ENCODE measurements at regions not wholly inside any gene's neighbourhood (a gene's known extent, or its start where the extent isn't known, plus 50 kb on each side); places are given as distances from the start of the nearest gene placed in this dataset.

- no peaks in the 10 kb centered on the region for H3K27me3 ChIP-seq (replicated peaks in 1 of 4; ENCODE audit: control insufficient read depth in 3 of 4, extremely low read depth in 1 of 4, insufficient read depth in 3 of 4, low read length in 3 of 4)
- H2BK120ac ChIP-seq (replicated peaks; ENCODE audit: low read depth, low read length), result no peak overlapping the region
- no peak overlapping the region for H3K56ac ChIP-seq (replicated peaks; ENCODE audit: insufficient read length, low read depth, low read length)
- no peak overlapping the region for H4K8ac ChIP-seq (ENCODE audit: extremely low read depth, insufficient read depth, low read length)
- no peak for DNase-seq (ENCODE audit: low read depth in 1 of 2, low spot score in 2 of 2)
- no peak overlapping the region for H3K9ac ChIP-seq (replicated peaks in 1 of 4; ENCODE audit: extremely low read depth in 1 of 4, low read depth in 3 of 4, low read length in 3 of 4)
- no peaks in the 10 kb centered on the region for H3K36me3 ChIP-seq (ENCODE audit: control insufficient read depth in 2 of 4, insufficient read depth in 4 of 4, low read length in 3 of 4)
- WGBS, 2 experiments (ENCODE audit: extremely low coverage in 1 of 2, insufficient coverage in 1 of 2, insufficient read length in 1 of 2, insufficient replicate concordance in 2 of 2, low coverage in 1 of 2, low lambda C conversion rate in 2 of 2, missing lambda C conversion rate in 1 of 2), result 89% methylated on average over 3 of the region's 3 CpGs; no CpG with 5 or more reads in 1 of the 2 experiments
- POLR2A ChIA-PET (ENCODE audit: partially characterized antibody), result interaction anchor here (0.6 kb wide), 1 partner anchor 21 kb away, joined by 3 read pairs; no protein-coding TSS in a partner anchor
- no peaks in the 10 kb centered on the region for H3K79me2 ChIP-seq (ENCODE audit: control insufficient read depth in 1 of 2, insufficient read depth in 2 of 2, low read length in 2 of 2)
- no peak overlapping the region for H2BK20ac ChIP-seq (ENCODE audit: low read length)
- H3K23ac ChIP-seq (ENCODE audit: insufficient read length), result no peak overlapping the region
- no peak overlapping the region for H2AK5ac ChIP-seq (ENCODE audit: low read depth, low read length)
- no peak overlapping the region for H4K5ac ChIP-seq (ENCODE audit: insufficient read length, low read depth, low read length)
- no peaks in the 10 kb centered on the region for H3K9me3 ChIP-seq (ENCODE audit: insufficient read depth in 2 of 2, low read depth in 1 of 2, low read length in 1 of 2)
- H3K4me2 ChIP-seq (ENCODE audit: insufficient read depth in 1 of 2, low read depth in 2 of 2, low read length in 2 of 2), result no peak overlapping the region
- H3K79me1 ChIP-seq (ENCODE audit: low read depth, low read length), result no peaks in the 10 kb centered on the region
- no peaks in the 10 kb centered on the region for H3K23me2 ChIP-seq (ENCODE audit: low read depth, low read length)
- CTCF ChIA-PET (ENCODE audit: partially characterized antibody), result no interaction called here
- no peak overlapping the region for H4K91ac ChIP-seq (replicated peaks; ENCODE audit: insufficient read length, low read length)
- no peak overlapping the region for H2BK5ac ChIP-seq (ENCODE audit: low read depth, low read length)
- no peak overlapping the region for H3K4ac ChIP-seq (replicated peaks; ENCODE audit: insufficient read length, low read depth, low read length)
- no peak overlapping the region for H3K27ac ChIP-seq (ENCODE audit: low read depth, low read length)
- no peak overlapping the region for H2BK12ac ChIP-seq (ENCODE audit: low read depth, low read length)
- H3K14ac ChIP-seq (ENCODE audit: insufficient read length), result no peak overlapping the region
- 0 out of 2 replicates have a peak overlapping the region, but pooled peaks have one; percentile 2 for H2AFZ ChIP-seq (ENCODE audit: low read length)
- TF ChIP-seq PHF8 (conservative IDR thresholded peaks at IDR 0.05; ENCODE audit: low read depth, low read length) (no peak), CBX8 (IDR thresholded peaks at IDR 0.05; ENCODE audit: borderline replicate concordance, low read depth, low read length) (no peak), BACH1 (IDR thresholded peaks at IDR 0.05; ENCODE audit: low read length) (no peak), EP300 (IDR thresholded peaks at IDR 0.05; ENCODE audit: borderline replicate concordance in 1 of 2, low read depth in 2 of 2, low read length in 2 of 2) (no peak), USF2 (IDR thresholded peaks at IDR 0.05; ENCODE audit: low read length) (no peak), CTBP2 (IDR thresholded peaks at IDR 0.05; ENCODE audit: borderline replicate concordance, insufficient read depth, insufficient read length, low read length) (no peak), GTF2F1 (IDR thresholded peaks at IDR 0.05; ENCODE audit: borderline replicate concordance, low read depth, low read length) (no peak), CREB1 (IDR thresholded peaks at IDR 0.05) (no peak), JUND (IDR thresholded peaks at IDR 0.05; ENCODE audit: low read length) (no peak), YY1 (IDR thresholded peaks at IDR 0.05; ENCODE audit: low read depth, low read length) (no peak), RBBP5 (IDR thresholded peaks at IDR 0.05; ENCODE audit: borderline replicate concordance, low read depth, low read length) (no peak), HDAC2 (IDR thresholded peaks at IDR 0.05; ENCODE audit: borderline replicate concordance in 1 of 2, low read depth in 2 of 2, low read length in 2 of 2) (no peak)
- no peaks in the 10 kb centered on the region for H3K4me1 ChIP-seq (replicated peaks in 1 of 4; ENCODE audit: control insufficient read depth in 3 of 4, insufficient read depth in 4 of 4, low read length in 3 of 4)
- FAIRE-seq, result no peak
- H3K18ac ChIP-seq (ENCODE audit: extremely low read depth, low read length), result no peak overlapping the region
- no peak overlapping the region for H2BK15ac ChIP-seq (ENCODE audit: low read length)
- no peak overlapping the region for H3K4me3 ChIP-seq (ENCODE audit: extremely low read depth in 1 of 4, insufficient read depth in 2 of 4, low read depth in 3 of 4, low read length in 4 of 4)
- H4K20me1 ChIP-seq (replicated peaks in 1 of 2; ENCODE audit: control insufficient read depth in 1 of 2, insufficient read depth in 2 of 2, low read length in 2 of 2), result no peaks in the 10 kb centered on the region
Measured at GRCh38 chr1:79741720-79742421, 735.3 kb upstream of the ADGRL4 start.

All from H1 (cell line).